Gastroesophageal sphincter (tissue), 2 donors: ENCODE measurements at regions not wholly inside any gene's neighbourhood (a gene's known extent, or its start where the extent isn't known, plus 50 kb on each side); places are given as distances from the start of the nearest gene placed in this dataset.

ENCODE experiments used
- EP300 ChIP-seq: sonication (generic); formaldehyde crosslinking; IDR thresholded peaks from one replicate; pipeline ENCODE4 v1.6.1; 2017; ENCODE audit warnings: antibody characterized with exemption, mild to moderate bottlenecking
- POLR2A ChIP-seq, 2 donors: fragments of 450-650 bp; IDR thresholded peaks; one replicate each; pipeline ENCODE4 v1.6.1; 2017; ENCODE audit warnings: antibody characterized with exemption in 2 of 2, mild to moderate bottlenecking in 2 of 2, moderate library complexity in 1 of 2
- POLR2AphosphoS5 ChIP-seq: sonication (generic); formaldehyde crosslinking; IDR thresholded peaks from one replicate; pipeline ENCODE4 v1.6.1; 2017; ENCODE audit warnings: antibody characterized with exemption

DNA sequence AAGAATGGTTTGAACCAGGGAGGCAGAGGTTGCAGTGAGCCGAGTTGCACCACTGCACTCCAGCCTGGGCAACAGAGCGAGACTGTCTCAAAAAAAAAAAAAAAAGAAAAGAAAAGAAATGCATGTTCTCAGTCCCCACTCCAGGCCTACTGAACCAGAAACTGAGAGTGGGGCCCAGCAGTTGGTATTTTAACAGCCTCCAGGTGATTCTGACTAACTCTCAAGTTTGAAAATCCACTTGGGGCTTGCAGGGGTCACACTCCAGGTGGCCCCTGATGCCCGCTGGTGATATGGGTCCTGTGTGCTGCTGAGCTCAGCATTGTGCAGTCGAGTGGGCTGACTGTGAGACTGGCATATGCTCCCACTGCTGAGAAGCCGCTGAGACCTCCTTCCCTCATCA lies 133.7 kb upstream of the C2CD4B start:
- no peak for TF ChIP-seq POLR2A (IDR thresholded peaks at IDR 0.05)
- no peak for TF ChIP-seq POLR2AphosphoS5
- TF ChIP-seq EP300 = no peak
